ENCODE measurements at regions not wholly inside any gene's neighbourhood (a gene's known extent, or its start where the extent isn't known, plus 50 kb on each side); places are given as distances from the start of the nearest gene placed in this dataset.
"Not testable (repeated sequence)": the region's sequence is repeated elsewhere in the genome, so short reads cannot be mapped to it uniquely, and the experiment has no call there.

DNA sequence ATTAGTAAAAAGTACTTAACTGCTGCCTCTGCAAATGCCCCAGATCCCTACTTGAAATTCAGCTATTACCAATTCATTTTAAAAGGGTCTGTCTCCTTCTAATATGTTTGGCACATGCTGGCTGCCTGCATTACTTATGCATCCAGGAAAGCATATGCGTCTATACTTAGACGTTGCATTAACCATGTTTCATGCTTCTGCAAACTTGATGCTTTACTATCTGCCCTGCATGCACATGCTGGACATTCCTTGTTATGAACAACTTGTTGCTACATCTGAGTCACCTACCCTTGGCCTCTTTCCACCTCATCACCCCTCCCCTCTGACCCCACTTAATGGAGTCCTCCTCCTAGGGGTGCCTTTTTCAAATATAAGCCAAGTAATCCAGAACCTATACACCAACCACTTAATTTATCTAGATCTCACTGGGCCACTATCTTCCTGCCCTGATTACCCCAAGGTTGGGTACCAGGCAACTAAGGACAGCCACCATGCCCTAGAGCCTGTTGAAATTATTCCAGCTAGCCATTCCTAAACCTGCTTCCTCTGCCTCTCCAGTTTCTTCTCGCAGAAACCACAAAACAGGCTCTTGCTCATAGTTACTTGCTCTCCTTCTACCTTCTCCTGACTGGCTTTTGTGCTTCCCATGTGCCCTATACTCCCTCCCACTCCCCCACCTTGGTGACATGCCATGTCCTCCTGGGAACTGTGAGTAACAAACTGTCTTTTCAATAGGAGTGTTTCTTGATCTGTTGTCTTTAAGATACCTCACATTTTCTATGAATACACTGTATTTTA, 1187.9 kb downstream of the REEP3 start:
- no peak for DNase-seq (ENCODE audit: extremely low spot score, insufficient read length, low read depth)
- FAIRE-seq, result no peak

- FAIRE-seq (no peak), DNase-seq (ENCODE audit: extremely low spot score, insufficient read length, low read depth) (no peak)
These were observed 1205.3 kb downstream of the REEP3 start for GRCh38 chr10:64726466-64726865.

- DNase-seq (ENCODE audit: extremely low spot score, insufficient read length, low read depth) (no peak), FAIRE-seq (no peak)
These were observed 1209.8 kb downstream of the REEP3 start for GRCh38 chr10:64731016-64731415.

GRCh38 chr10:64732372-64732957, 1211.3 kb downstream of the REEP3 start:
- no peak for FAIRE-seq
- no peak for DNase-seq (ENCODE audit: extremely low spot score, insufficient read length, low read depth)

DNA sequence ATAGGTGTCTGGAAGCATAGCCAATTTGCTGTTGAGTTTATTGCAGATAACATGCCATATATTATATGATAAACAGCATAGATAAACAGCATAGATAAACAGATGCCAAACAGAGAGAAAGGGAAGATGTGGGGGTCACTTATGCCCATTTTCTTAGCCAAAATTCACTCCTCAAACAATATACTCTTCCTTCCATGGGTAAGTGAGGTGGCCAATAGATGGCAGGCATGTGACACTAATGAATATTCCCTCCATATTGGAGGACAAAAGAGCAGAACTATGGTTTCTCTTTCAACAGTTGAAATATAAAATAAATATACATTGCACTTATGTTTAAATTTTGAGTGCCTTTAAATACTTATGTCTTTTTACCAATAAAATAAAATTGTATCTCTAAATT, 1212.8 kb downstream of the REEP3 start:
- FAIRE-seq (no peak), DNase-seq (ENCODE audit: extremely low spot score, insufficient read length, low read depth) (no peak)

DNA sequence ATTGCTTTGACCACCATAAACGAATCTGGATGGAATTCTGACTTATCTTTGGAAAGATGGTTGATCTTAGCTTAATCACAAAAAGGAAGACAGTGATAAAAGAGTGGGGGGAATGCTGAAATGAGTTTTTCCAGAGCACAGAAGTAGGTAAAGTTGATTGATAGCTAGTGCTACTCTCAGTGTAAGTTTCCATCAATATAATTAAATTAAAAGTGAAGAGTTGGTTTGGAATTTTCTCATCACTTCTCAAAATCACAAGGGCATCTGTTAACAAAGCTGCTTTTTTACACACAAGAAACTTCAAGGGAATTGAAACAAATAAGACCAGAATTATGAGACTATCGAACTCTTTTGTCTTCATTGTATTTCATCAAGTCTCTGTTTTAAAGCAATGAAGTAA, 1217.3 kb downstream of the REEP3 start:
- FAIRE-seq (no peak), DNase-seq (ENCODE audit: extremely low spot score, insufficient read length, low read depth) (no peak)

DNA sequence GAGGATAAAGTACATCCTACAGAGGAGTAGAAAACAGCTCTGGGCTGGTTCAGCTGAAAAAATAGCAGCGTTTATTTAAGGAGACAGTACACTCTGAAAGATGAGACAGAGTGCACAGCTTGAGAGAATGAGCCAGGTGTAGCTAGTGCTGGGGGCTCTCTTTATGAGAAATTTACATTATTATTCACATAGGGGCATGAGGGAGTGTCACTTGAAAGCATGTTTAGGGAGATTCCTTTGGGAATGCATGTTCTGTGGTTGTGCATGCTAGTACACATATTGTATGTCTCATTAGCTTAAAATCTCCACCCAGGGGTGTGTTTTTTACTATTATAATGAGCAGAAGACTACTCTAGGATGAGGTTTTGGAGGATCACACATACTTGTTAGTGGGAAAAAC, 1224.4 kb downstream of the REEP3 start:
- DNase-seq (ENCODE audit: extremely low spot score, insufficient read length, low read depth) (no peak), FAIRE-seq (no peak)

DNA sequence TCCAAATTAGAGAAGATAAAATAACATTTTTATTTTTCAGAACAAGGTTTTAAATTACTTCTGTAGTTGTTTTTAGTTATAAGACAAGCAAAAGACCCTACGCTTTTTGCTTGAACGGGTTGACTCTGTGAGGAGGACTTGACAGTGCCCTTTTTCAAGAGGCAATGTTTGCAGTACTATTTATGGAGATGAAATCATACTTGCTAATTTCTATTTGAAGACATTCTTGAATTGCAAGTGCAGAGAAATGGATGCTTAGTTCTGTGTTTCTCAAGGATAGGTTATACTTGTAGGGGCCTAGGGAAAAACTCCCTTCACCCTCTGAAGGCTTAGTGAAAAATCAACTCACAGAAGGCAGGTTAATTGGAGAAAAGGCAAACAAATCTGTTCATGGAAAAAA, 1229.5 kb downstream of the REEP3 start:
- DNase-seq (ENCODE audit: extremely low spot score, insufficient read length, low read depth), result no peak
- FAIRE-seq, result no peak

DNA sequence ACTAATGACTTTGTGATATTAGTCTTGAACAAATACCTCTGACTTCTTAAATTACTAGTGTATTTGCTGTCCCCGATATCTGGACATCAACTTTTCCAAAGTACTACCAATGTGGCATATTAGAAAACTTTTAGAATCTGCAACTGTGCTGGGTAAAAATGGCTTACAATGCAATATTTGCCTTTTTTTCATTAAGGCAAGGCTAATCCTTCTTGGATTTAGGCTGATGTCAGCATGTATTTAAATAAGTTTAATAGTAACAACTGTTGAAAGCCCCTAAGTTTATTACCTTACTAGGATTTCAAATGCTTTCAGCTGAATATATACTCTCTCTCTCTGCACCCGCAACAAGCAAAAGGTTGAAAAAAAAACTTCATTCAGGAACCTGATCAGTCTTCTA, 1232.3 kb downstream of the REEP3 start:
- DNase-seq (ENCODE audit: extremely low spot score, insufficient read length, low read depth), result no peak
- FAIRE-seq, result no peak

DNA sequence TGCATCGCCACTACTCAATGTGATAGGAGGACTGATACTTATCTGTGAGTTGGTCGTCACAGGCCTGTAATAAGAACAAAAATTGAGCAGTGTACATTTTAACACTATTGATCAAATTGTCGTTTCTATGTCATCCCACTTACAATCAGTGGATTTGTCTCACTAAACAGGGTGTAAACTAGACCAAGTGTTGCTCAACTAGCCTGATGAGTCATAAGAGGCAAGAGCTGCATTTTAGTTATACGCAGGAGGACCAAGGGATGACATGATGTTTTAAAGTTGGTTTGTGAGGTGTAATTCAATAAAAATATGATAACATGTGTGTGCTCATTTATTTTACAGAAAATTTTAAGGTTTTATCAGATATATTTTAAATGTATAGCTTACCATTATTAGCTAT, 1239.2 kb downstream of the REEP3 start:
- DNase-seq (ENCODE audit: extremely low spot score, insufficient read length, low read depth) (no peak), FAIRE-seq (no peak)

DNA sequence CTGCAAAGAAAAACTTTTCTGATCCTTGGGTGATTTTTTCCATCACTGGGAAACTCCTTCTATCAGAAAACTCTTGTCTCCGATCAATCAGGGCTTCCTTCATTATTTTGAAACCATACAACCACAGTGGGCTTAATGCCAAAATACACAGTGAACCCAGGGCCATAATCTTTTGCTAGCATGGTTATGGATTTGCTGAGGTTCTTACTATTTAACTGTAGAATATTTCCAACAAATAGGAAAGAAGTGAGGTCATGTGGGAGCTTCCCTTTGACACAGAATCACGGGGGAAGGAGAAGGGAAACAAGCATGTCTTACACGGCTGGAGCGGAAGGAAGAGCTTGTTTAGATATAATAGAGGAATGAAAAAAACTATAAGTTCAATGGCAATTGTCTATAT, 1241.7 kb downstream of the REEP3 start:
- FAIRE-seq (no peak), DNase-seq (ENCODE audit: extremely low spot score, insufficient read length, low read depth) (no peak)

DNA sequence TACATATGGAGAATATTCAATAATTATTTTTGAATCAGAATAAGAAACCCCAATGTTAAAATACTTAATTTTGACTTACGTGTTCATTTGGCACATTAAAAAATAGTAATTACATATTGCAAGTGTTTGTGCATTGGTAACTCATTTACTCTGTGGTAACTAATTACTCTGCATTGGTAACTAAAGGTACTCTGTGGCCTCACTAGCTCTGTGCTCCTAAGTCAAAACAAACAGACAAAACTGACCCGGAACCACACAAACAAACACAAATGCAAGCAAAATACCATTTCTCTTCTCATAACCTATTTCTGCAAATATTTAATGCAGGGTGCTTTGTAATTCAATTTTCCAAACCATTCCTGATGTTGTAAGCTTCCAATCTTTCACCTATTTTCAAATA, 1244.3 kb downstream of the REEP3 start:
- no peak for FAIRE-seq
- DNase-seq (ENCODE audit: extremely low spot score, insufficient read length, low read depth), result no peak

GRCh38 chr10:64771253-64772050, 1250.3 kb downstream of the REEP3 start:
- FAIRE-seq (no peak), DNase-seq (ENCODE audit: extremely low spot score, insufficient read length, low read depth) (no peak)

- DNase-seq (ENCODE audit: extremely low spot score, insufficient read length, low read depth) (no peak), FAIRE-seq (no peak)
These were observed 1252.2 kb downstream of the REEP3 start for GRCh38 chr10:64773357-64773756.

DNA sequence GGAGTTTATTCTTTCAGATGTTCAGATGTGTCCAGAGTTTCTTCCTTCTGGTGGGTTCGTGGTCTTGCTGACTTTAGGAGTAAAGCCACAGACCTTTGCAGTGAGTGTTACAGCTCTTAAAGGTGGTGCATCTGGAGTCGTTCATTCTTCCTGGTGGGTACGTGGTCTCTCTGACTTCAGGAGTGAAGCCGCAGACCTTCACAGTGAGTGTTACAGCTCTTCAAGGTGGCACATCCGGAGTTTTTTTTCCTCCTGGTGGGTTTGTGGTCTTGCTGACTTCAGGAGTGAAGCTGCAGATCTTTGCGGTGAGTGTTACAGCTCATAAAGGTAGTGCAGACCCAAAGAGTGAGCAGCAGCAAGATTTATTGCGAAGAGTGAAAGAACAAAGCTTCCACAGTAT, 1263.2 kb downstream of the REEP3 start:
- not testable (repeated sequence) for DNase-seq (ENCODE audit: extremely low spot score, insufficient read length, low read depth); FAIRE-seq

DNA sequence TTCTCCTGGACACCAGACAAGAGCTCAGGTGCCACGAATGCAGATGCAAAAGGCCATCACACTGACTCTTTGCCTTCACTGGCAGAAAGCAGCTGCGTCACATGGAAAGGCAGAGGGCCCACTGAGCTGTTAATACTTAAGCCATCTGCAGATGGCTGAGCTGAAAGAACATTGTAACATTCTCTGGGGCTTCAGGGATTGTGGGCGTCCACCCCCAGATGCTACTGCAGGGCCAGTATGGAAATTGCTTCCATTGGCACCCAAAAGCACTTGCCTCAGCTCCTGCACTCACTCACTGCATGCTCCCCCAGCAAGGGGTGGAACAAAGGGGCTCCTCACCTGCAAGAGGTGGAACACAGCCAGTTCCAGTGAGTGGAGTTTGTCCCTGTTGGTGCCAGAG, 1264.6 kb downstream of the REEP3 start:
- FAIRE-seq, result no peak
- DNase-seq (ENCODE audit: extremely low spot score, insufficient read length, low read depth), result no peak

DNA sequence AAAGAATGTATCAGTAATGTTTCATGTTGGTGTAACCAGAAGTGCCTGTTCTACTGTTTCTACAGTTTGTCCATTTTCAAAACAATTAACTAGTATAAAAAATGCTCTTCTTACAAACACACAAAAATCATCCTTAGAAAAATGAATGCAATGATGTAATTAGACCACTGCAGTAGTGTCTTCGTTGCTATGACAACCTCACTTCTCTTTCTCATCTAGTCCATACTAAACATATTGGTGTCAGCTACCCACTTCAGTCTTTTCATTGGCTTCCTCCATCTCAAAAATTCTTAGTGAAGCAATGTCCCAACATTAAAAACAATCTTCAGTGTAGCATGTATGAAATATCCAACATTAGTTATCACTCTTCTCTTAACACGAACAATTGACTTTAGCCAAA, 1265.8 kb downstream of the REEP3 start:
- DNase-seq (ENCODE audit: extremely low spot score, insufficient read length, low read depth) (no peak), FAIRE-seq (no peak)

- DNase-seq (ENCODE audit: extremely low spot score, insufficient read length, low read depth) (no peak), FAIRE-seq (no peak)
These were observed 1274.6 kb downstream of the REEP3 start for GRCh38 chr10:64795847-64796246.

- FAIRE-seq (no peak), DNase-seq (ENCODE audit: extremely low spot score, insufficient read length, low read depth) (no peak)
These were observed 1277.1 kb downstream of the REEP3 start for GRCh38 chr10:64798297-64798696.

DNA sequence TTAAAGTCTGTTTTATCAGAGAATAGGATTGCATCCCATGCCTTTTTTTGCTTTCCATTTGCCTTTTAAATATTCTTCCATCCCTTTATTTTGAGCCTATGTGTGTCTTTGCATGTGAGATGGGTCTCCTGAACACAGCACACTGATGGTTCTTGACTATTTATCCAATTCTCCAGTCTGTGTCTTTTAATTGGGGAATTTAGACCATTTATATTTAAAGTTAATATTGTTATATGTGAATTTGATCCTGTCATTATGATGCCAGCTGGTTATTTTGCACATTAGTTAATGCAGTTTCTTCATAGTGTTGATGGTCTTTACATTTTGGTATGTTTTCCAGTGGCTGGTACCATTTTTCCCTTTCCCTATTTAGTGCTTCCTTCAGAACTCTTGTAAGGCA, 1287.0 kb downstream of the REEP3 start:
- DNase-seq (ENCODE audit: extremely low spot score, insufficient read length, low read depth); FAIRE-seq: not testable (repeated sequence)

GRCh38 chr10:64810046-64810445, 1288.8 kb downstream of the REEP3 start:
- FAIRE-seq; DNase-seq (ENCODE audit: extremely low spot score, insufficient read length, low read depth): not testable (repeated sequence)
